ENCODE measurements at regions not wholly inside any gene's neighbourhood (a gene's known extent, or its start where the extent isn't known, plus 50 kb on each side); places are given as distances from the start of the nearest gene placed in this dataset.

GRCh38 chr4:15162465-15163283 is 160.4 kb downstream of the CPEB2 start:
- H3K27me3 ChIP-seq, result no peaks in the 10 kb centered on the region
- intact Hi-C loops (cut with DNase I; ENCODE audit: low total_unique reads), result loop anchor here (10.0 kb wide), 1 partner anchor 1508 kb away; no protein-coding TSS in a partner anchor
- H3K36me3 ChIP-seq, result no peaks in the 10 kb centered on the region
- ATAC-seq (no peak), DNase-seq (no peak)
- no peak overlapping the region for H3K4me3 ChIP-seq
- no peaks in the 10 kb centered on the region for H3K4me1 ChIP-seq
- no peak overlapping the region for H3K27ac ChIP-seq
- TF ChIP-seq CTCF (IDR thresholded peaks at IDR 0.05 in 4 of 5, conservative IDR thresholded peaks at IDR 0.05 in 1 of 5) (no peak), POLR2A (IDR thresholded peaks at IDR 0.05) (no peak)
- no peaks in the 10 kb centered on the region for H3K9me3 ChIP-seq
- in situ Hi-C loops (cut with MboI; ENCODE audit: low sequenced_read_pairs in 4 of 4), result no loop called here

GRCh38 chr4:15163284-15163645 is 161.0 kb downstream of the CPEB2 start:
- Histone ChIP-seq H3K36me3 (no peaks in the 10 kb centered on the region), H3K4me1 (no peaks in the 10 kb centered on the region), H3K9me3 (no peaks in the 10 kb centered on the region), H3K27ac (no peak overlapping the region), H3K4me3 (no peak overlapping the region), H3K27me3 (no peaks in the 10 kb centered on the region)
- in situ Hi-C loops (cut with MboI; ENCODE audit: low sequenced_read_pairs in 4 of 4) (no loop called here), intact Hi-C loops (cut with DNase I; ENCODE audit: low total_unique reads) (loop anchor here (10.0 kb wide), 1 partner anchor 1508 kb away; no protein-coding TSS in a partner anchor)
- no peak for ATAC-seq
- DNase-seq, result no peak
- TF ChIP-seq POLR2A (IDR thresholded peaks at IDR 0.05) (no peak), CTCF (IDR thresholded peaks at IDR 0.05 in 4 of 5, conservative IDR thresholded peaks at IDR 0.05 in 1 of 5) (no peak)

DNA sequence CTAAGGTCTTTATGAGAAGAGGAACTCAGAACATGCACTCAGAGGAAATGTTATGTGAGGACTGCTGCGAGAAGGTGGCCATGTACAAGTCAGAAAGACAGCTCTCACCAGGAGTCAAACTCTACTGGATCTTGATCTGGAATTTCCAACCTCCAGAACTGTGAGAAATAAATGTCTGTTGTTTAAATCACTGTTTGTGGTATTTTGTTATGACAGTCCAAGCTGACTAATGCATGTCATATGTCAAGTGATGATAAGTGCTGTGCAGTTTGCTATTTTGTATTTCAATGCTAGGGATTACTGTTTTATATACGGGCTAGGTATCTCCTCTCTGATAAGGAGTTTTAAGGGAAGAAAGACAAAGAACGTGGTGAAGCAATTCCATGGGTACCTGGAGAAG is 162.3 kb downstream of the CPEB2 start:
- TF ChIP-seq POLR2A (IDR thresholded peaks at IDR 0.05) (no peak), CTCF (IDR thresholded peaks at IDR 0.05 in 4 of 5, conservative IDR thresholded peaks at IDR 0.05 in 1 of 5) (no peak)
- Histone ChIP-seq H3K4me1 (no peaks in the 10 kb centered on the region), H3K9me3 (no peaks in the 10 kb centered on the region), H3K36me3 (no peaks in the 10 kb centered on the region), H3K27ac (no peak overlapping the region), H3K4me3 (no peak overlapping the region), H3K27me3 (no peaks in the 10 kb centered on the region)
- DNase-seq (no peak), ATAC-seq (no peak)
- intact Hi-C loops (cut with DNase I; ENCODE audit: low total_unique reads) (loop anchor here (10.0 kb wide), 1 partner anchor 1510 kb away; no protein-coding TSS in a partner anchor), in situ Hi-C loops (cut with MboI; ENCODE audit: low sequenced_read_pairs in 4 of 4) (no loop called here)

- Histone ChIP-seq H3K4me1 (no peaks in the 10 kb centered on the region), H3K9me3 (no peaks in the 10 kb centered on the region), H3K27me3 (no peaks in the 10 kb centered on the region), H3K27ac (no peak overlapping the region), H3K36me3 (no peaks in the 10 kb centered on the region), H3K4me3 (no peak overlapping the region)
- in situ Hi-C loops (cut with MboI; ENCODE audit: low sequenced_read_pairs in 4 of 4) (no loop called here), intact Hi-C loops (cut with DNase I; ENCODE audit: low total_unique reads) (loop anchor here (10.0 kb wide), 1 partner anchor 1513 kb away; no protein-coding TSS in a partner anchor)
- no peak for DNase-seq
- ATAC-seq, result no peak
- no peak for TF ChIP-seq POLR2A (IDR thresholded peaks at IDR 0.05)
- no peak for TF ChIP-seq CTCF (IDR thresholded peaks at IDR 0.05 in 4 of 5, conservative IDR thresholded peaks at IDR 0.05 in 1 of 5)
These were observed 165.5 kb downstream of the CPEB2 start for GRCh38 chr4:15167743-15168142.

Measured in gastrocnemius medialis (tissue), 4 donors.